NAMALWA (cell line): ENCODE measurements at regions not wholly inside any gene's neighbourhood (a gene's known extent, or its start where the extent isn't known, plus 50 kb on each side); places are given as distances from the start of the nearest gene placed in this dataset.
"Not testable (repeated sequence)": the region's sequence is repeated elsewhere in the genome, so short reads cannot be mapped to it uniquely, and the experiment has no call there.

Experiments used
- DNase-seq: peaks from one replicate; pipeline ENCODE4 v3.0.0-alpha.2; 2015; ENCODE audit warnings: low spot score

DNA sequence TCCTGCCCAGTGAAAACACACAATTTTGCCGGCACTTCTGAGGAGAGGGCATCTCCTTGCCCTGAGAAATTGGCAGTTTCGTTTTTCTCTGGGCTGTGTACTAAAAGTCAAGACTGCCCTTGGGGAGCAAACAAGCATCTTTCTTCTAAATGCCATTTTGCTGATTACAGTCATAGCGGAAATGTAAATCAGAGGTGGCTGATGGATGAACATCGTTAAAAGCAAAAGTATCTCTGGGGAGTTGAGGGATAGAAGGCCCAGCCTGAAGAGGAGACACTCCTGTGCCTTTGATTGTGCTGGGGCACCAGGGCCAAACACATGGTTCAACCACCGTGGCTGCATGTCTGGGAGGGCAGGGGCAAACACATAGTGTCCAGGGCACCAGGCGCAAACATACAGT lies 49.8 kb downstream of the ABCC12 start:
- DNase-seq = no peak

DNA sequence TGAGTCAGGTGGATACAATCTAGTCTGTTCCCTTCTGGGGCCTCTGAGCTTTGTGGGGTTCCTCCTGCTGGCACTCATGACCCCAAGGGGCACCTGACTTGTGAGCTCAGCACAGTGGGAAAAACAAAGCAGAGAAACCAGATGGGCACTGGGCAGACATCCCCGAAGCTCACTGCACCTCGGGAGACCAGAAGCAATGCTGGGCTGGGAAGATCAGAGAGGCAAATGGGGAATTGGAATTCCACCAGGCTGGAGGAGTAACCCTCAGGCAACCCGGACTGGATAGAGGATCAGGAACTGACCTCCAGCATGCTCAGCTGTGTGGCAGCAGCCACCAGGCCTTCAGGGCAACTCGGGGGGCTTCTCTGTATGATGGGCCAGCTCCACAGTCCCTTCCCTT lies 50.3 kb downstream of the ABCC12 start:
- DNase-seq = no peak

DNA sequence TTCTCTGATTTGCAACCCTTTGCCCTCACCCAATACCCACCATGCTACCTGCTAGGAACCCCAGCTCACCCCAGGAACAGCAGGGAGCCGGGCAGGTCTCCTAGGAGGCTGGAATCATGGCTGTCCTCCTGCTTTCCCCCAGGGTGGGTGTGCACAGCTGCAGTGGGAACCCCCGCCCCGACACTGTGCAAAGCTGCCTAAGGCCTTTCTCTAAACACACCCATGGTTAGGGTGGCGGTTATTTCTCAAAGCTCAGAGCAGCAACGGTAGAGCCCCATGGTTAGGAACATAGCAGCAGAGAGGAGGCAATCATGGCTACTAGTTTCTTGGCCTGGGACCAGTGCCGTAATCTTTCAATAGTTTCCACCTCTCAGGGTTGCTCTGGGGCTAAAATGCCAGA lies 52.2 kb downstream of the ABCC12 start:
- no peak for DNase-seq

DNA sequence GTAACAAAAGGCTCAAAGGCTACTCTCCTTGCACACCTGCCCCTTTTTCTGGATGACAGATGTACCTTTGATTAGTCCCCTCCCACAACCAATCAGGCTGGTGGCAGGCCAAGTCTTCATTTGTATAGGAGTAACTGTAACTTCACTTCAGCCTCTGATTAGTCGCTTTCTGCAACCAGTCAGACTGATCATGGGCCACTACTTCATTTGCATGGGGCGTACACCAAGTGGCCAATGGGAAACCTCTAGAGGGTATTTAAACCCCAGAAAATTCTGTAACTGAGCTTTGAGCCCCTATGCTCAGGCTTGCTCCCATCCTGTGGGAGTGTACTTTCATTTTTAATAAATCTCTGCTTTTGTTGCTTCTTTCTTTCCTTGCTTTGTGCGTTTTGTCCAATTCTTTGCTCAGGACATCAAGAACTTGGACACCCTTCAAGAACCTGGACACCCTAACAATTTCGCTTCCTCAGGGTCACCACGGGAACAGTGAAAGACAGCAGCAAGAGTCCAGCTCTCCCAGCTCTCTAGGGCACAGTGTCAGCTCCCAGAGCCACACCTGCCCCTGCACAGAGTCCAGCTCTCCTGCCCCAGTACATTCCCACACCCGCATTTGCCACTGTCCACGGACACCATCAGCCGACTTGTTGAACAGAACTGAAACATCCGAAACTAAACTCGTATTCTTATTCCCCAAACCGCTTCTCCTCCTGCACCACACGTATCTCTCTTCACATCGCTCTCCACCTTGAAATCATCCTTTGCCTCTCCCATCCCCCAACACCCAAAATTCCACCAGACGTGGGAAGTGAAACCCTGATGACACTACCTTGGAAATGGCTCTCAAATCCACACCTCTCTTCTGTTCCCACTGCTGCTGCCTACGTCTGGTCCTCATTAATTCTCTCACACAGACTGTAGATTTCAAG lies 53.4 kb downstream of the ABCC12 start:
- DNase-seq = no peak

DNA sequence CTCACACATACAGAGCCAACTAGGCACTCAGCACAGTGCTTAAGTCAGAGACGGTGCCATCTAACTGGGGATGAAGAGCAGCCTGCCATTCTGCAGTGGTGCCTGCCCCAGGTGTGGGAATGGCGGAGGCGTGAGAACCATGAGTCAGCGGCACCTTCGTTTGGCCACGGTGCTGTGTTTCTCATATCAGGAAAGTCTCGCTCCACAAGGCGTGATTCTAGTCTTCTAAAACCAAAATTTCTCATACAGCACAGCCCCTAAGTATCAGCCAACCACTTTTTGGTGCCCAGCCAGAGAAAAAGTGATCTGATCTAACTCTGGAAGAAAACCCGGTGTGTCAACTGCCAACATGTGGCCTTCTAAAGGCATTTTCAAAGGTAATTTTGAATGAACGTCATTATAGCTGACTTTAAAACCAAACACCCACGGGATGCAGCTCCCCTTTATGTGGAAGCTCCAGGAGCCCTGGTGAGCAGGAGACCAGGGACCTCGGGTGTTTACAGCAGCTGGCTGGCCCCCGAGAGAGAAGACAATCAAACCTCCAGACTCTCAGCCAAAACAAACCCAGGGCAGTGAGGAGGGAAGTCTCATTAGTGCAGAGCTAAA lies 54.6 kb downstream of the ABCC12 start:
- no peak for DNase-seq

DNA sequence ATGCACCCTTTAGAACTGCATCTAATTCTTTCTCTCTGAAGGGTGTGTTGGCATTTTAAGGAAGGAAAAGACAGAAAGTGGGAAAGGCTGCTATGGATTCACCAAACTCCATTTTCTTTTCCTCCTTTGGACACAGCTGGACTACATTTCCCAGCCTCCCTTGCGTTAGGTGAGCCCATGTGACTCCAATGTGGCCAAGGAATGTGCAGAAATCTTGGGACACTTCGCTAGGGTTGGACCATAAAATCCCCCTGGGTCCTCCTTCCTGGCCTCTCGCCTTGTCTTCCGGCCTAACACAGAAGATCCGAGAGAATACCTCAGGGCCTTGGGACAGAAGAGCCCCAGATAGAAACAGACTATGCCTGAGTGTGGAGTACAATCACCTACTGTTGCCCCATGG lies 56.3 kb downstream of the ABCC12 start:
- DNase-seq = no peak

DNA sequence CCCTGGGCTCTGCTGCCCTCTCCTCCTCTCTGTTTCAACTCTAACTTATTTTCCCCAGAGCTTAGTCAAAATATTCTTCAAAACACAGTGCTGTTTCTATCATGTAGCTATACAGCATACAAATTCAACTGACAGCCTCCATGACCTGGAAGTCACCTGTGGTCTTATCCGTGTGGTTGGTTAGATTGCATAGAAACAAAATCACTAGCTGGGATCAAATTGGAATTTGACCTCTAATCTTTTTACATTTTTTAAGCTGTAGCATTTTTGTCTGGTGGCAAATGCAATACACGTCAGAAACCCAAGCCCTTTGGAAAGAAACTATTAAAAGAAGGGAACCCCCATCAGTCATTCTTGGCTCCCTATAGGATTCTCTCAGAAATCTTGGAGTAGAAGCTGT lies 57.3 kb downstream of the ABCC12 start:
- DNase-seq = no peak

DNA sequence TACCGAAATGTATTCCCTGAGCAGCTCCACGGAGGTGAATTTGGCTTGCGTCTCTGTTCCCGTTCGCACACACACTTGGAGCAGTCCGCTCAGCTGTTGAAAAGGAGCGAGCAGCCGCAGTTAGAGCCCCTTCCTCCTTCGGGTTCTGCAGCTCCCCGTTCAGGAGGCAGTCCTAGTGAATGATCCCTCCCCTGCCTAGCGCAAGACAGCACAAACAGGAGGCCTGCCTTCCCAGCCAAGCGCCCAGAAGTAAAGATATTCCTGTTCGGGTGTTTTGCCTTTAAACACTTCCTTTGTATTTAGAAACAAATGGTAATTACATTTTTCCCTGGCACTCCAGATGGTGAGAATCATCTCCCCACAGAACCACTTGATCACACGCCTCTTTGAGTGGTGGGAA lies 64.7 kb downstream of the ABCC12 start:
- no peak for DNase-seq

DNA sequence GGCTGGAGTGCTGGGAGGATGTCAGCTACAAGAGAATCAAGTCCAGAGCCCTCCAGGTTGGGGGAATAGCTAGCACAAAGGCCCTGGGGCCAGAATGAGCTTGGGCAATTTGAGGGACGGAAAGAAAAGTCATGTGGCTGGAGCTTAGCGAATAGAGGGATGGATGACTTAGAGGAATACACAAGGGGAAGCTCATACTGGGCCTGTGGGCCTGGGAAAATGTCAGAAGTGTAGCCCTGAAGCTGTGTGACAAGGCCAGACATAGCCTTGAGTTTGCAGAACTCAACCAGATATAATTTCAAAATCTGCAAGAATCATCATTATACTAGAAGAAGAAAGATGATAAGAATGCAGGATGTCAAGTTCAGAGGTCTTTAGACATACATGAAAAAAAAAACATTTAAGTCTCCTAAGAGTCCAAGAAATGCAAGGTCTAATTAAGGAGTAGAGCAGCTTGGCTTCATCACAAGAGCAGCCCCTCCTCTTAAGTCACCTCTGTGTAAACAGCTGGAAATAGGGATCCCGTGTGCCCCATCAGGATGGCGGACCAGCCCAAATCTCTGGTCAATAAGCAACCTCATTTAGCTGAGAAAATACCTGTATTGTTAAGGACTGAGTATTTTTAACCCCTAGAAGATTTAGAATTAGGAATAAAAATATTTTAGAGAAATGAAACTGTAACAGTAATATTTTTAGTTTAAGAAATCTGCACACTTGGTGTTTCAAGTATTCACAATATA lies 66.6 kb downstream of the ABCC12 start:
- DNase-seq = no peak

DNA sequence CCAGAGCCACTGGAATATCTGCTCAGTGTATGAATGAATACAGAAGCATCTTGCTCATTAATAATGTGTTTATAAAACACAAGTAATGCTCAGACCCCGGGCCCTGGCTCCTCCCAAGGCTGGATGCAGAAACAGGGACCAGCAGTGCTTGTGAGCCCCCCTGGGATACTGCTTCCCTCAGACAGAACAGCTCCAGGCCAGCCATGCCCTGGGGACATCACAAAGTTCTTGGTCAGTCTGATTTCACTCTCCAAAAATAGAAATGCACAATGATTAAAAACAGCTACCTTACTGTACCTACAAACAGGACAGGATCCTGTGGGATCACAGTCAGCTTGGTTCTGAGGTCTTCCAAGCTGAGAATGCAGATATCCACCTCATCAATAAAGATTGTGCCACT lies 68.2 kb downstream of the ABCC12 start:
- no peak for DNase-seq

DNA sequence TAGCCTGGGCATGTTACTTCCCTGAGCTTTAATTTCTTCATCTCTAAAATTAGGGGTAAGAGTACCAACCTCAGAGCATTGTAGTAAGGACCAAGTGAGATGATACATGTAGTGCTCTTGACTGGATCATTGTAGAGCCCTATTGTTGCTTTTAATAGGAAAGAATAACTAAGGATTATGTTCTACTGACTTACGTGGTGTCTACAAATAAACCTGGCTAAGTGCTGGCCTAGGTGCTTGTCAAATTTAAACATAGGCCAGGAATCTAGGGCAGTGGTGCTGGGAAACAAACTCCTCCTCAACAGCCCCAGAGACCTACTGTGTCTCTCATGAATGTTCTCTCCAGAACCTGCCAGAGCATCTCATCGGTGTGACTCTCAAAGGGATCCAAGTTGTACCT lies 69.4 kb downstream of the ABCC12 start:
- no peak for DNase-seq

DNA sequence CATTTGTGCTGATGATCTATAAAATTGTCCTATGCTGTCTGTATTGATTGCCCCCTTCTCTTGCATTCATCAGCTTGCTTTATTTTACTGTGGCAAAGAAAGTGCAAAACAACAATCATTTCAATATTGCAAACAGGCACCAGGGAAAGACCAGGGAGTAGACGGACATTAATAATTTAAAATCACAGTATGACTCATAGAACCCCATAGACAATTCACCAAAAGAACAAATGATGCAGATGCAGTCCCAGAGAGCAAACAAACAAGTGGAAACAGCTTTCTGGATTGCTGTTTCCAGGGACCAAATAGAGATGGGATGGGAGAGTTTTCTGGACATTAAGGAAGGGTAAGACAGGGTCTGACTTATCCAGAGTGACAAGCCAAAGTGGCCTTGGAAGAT lies 70.1 kb downstream of the ABCC12 start:
- DNase-seq = no peak

DNA sequence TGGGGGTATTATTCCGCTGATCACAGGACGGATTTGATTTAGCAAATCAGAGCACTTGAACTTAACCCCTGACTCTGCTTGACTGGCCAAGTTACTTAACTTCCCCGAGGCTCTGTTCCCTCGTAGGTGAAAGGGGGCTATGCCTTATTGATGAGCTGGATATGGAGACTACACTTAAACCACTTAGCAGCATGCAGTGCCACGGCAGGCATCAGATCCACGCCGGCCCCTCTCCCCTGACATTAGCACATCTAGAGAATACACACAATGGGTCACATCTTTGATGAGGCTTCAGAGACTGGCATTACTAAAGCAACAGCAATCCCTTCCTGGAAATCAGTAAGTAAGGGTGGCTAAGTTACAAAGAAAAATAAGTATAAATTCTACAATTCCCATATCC lies 71.0 kb downstream of the ABCC12 start:
- no peak for DNase-seq

DNA sequence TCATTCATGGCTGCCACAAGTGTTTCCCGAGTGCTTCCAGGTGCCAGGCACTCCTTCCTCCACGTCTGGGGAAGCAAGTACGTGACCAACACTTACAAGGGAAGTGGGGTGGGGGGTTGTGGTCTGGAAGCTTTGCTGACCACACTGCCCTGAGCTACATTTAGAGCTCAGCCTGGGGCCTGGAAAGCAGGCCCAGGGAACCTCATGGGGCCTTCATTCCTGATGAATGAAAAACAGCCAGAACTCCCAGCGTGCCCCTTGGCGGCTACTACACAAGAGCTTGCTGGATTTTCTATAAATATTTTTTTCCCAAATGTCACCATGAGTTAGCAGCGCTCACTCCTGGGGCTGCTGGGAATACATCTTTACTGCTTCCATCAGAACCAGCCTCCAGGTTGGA lies 73.3 kb downstream of the ABCC12 start:
- no peak for DNase-seq

DNA sequence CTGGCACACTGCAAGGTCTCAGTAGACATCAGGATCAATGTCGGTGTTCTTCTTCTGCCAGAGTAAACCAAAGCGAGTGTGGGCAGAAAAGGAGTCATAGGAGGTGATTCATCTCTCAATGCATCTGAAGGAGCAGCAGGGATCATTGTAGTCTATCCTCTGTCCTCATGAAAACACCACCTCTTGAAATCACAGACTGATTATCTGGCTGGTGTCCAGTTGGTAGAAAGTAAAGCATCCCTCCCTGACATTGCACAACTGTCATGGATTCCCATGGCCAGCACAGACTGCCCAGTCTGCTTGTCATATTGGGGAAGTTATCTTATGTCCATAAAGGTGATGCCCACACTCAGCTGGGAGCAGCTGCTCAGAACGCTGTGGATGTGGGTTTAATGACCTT lies 74.1 kb downstream of the ABCC12 start:
- DNase-seq = no peak

DNA sequence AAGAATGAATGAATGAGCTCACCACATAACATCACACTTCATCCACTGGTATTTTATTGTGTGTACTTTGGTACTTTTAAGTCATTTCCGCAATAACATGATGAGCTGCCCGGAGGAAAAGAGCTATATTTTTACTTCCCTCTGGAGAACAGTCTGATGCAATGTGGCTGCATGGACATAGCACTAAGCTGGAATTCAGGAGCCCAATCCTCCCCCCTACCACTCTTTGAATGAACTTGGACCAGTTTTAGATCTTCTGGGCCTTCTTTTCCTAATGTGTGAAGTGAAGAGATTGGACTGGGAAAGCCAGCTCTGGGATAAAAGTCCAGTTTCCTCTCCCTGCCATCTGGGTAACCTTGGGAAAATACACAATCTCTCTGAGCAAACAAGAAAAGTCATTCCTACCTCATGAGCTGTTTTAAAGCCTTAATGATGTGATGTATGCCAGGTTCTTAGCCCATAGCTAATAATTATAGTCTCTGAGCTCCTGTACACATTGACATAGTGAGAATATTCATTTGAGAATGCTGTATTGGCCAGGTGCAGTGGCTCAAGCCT lies 79.3 kb downstream of the ABCC12 start:
- DNase-seq = no peak

DNA sequence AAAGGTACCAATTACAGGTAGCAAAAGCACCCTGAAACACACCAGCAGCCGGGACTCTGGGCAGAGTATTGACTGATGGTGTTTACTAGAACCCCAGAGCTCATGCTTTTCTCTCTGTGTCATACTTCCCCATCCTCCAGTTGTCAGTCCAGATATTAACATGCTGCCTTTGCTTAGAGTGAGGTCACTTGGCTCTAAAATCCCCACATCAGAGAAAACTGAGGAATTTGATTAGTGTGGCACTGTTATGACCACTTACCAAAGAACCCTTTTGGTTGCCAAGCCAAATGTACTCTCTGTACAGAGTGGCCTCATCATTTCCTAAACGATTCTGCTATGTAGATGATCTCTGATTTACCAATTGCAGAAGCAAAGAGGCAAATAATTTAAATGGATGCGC lies 80.4 kb downstream of the ABCC12 start:
- no peak for DNase-seq

DNA sequence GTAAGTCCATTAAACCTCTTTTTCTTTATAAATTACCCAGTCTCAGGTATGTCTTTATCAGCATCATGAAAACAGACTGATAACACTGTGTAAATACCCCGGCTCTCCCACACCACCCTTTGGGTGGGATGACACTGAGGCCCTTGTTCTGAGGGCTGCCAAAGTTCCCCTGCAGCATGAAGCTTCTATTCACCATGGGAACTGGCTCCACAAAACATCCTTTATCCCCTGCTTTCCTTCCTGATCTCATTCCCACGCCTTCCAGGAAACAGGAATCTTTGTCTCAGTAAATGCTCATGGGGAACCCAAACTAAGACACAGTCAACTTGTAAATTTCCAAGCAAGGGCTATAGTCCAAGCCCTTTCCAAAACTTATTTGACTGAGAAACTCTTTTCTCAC lies 88.4 kb downstream of the ABCC12 start:
- DNase-seq = no peak

DNA sequence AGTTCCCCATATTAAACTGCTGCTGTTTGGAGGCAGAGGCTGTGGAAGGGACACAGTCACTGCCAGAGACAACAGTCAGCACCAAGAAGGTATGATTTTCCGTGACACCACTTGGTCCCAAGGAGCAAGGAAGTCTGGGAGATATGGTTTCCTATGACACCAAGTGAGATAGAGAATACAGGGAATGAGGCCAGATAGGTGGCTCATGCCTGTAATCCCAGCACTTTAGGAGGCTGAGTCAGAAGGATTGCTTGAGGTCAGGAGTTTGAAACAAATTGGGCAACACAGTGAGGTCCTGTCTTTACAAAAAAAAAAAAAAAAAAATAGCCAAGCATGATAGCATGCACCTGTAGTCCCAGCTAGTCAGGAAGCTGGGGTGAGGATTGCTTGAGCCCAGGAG lies 90.8 kb downstream of the ABCC12 start:
- no peak for DNase-seq

DNA sequence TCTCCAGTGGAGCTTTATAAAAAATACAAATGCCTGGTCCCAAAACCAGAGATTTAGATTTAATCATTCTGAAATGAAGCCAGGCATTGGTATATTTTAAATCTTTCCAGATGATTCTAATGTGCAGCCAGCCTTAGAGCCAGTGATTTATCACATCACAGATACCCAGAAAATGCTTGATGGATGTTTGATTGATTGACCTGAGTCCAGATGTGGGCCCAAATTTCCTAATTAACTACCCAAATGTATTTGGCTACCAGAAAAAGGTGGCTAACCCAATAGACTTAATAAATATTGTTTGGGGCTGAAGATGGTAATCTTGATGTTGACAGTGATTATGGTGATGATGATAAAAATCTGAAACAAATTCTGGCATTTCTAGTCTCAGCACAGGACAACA lies 93.1 kb downstream of the ABCC12 start:
- no peak for DNase-seq

DNA sequence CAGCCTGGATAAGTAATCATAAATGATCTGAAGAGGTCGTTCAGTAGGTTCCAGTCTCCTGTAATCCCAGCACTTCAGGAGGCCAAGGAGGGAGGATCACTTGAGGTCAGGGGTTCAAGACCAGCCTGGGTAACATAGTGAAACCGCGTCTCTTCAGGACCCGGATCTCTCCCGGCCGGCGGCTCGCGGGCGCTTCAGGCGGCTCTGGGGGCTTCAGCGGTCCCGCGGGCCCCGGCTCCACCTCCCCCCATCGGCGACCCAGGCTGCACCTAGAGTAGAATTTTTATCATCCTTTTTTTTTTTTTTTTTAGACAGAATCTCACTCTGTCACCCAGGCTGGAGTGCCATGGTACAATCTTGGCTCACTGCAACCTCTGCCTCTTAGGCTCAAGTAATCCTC lies 95.9 kb downstream of the ABCC12 start:
- no peak for DNase-seq

DNA sequence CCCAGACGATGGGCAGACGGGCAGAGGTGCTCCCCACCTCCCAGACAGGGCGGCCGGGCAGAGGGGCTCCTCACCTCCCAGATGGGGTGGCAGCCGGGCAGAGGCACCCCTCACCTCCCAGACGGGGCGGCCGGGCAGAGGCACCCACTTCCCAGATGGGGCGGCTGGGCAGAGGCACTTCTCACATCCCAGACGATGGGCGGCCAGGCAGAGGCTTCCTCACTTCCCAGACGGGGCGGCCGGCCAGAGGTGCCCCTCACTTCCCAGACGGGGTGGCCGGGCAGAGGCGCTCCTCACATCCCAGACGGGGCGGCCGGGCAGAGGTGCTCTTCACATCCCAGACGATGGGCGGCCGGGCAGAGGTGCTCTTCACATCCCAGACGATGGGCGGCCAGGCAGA lies 96.6 kb downstream of the ABCC12 start:
- DNase-seq = not testable (repeated sequence)

DNA sequence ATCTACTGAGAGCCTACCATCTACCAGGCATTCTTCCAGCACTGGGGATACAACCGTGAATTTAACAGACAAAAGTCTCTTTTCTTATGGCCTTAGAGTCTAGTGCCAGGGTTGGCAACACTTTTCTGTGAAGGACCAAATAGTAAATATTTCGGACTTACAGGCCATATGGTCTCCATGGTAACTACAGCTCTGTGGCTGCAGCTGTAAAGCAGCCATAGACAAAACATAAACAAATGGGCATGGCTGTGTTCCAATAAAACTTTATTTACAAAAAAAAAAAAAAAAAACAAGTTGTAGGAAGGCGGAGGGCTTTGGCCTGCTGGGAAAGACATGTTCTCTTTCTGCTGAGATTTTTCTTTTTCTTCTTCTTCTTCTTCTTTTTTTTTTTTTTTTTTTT lies 98.7 kb downstream of the ABCC12 start:
- peak; percentile 29 for DNase-seq
